SJSA1 (cell line): ENCODE measurements at regions not wholly inside any gene's neighbourhood (a gene's known extent, or its start where the extent isn't known, plus 50 kb on each side); places are given as distances from the start of the nearest gene placed in this dataset.
"Not testable (repeated sequence)": the region's sequence is repeated elsewhere in the genome, so short reads cannot be mapped to it uniquely, and the experiment has no call there.

Experiments
- DNase-seq, 2 experiments: peaks; one replicate each; pipeline ENCODE4 v3.0.0-alpha.2; 2015 to 2020; ENCODE audit warnings: low spot score in 2 of 2, low read depth in 1 of 2
- H3K27ac ChIP-seq: fragments of 250-450 bp; sonication (Bioruptor Pico); 2 replicates; pipeline ENCODE4 v1.5.1; 2020; ENCODE audit warnings: mild to moderate bottlenecking, moderate library complexity
- H3K27me3 ChIP-seq: fragments of 250-450 bp; sonication (Bioruptor Pico); replicated peaks from 2 replicates; pipeline ENCODE4 v1.5.1; 2020; ENCODE audit warnings: mild to moderate bottlenecking, moderate library complexity
- H3K36me3 ChIP-seq: fragments of 250-450 bp; sonication (Bioruptor Pico); 2 replicates; pipeline ENCODE4 v1.5.1; 2020; ENCODE audit warnings: mild to moderate bottlenecking
- H3K4me1 ChIP-seq: fragments of 250-450 bp; sonication (Bioruptor Pico); replicated peaks from 2 replicates; pipeline ENCODE4 v1.6.1; 2021; ENCODE audit warnings: mild to moderate bottlenecking
- H3K4me3 ChIP-seq: fragments of 250-450 bp; sonication (Bioruptor Pico); 2 replicates; pipeline ENCODE4 v1.5.1; 2020; ENCODE audit warnings: mild to moderate bottlenecking
- H3K9me3 ChIP-seq: fragments of 250-450 bp; sonication (Bioruptor Pico); replicated peaks from 2 replicates; pipeline ENCODE4 v1.5.1; 2020; ENCODE audit warnings: mild to moderate bottlenecking

- Histone ChIP-seq H3K4me1 (no peaks in the 10 kb centered on the region), H3K27me3 (no peaks in the 10 kb centered on the region), H3K9me3 (no peaks in the 10 kb centered on the region), H3K36me3 (no peaks in the 10 kb centered on the region), H3K4me3 (no peak overlapping the region), H3K27ac (no peak overlapping the region)
- DNase-seq, result no peak
Measured at GRCh38 chr10:64537112-64537511, 1015.9 kb downstream of the REEP3 start.

- no peak overlapping the region for H3K27ac ChIP-seq
- H3K4me3 ChIP-seq, result no peak overlapping the region
- no peak for DNase-seq
Measured at GRCh38 chr10:64537928-64538327, 1016.7 kb downstream of the REEP3 start.

DNA sequence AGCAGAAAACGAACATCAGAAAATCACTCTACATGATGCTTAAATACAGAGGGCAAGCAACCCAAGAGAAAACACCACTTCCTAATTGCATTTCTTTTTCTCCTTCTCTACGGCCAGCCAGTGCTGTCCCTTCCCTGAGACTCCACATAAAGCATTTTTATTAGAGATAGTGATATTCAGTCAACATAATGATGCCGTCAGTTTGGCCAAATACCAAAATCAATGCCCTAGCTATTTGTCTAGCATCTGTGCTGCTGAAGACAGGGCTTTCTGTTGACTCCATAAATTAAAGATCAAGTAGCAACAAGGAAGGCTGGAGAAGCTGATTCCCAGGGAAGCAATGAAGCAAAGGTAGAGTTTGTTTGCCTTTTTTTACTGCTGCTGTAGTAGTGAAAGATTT is 1024.9 kb downstream of the REEP3 start:
- Histone ChIP-seq H3K9me3 (no peaks in the 10 kb centered on the region), H3K4me1 (no peaks in the 10 kb centered on the region), H3K4me3 (no peak overlapping the region), H3K27ac (no peak overlapping the region), H3K27me3 (no peaks in the 10 kb centered on the region), H3K36me3 (no peaks in the 10 kb centered on the region)
- no peak for DNase-seq

More at GRCh38 chr10:64537928-64538327, 1016.7 kb downstream of the REEP3 start:
- Histone ChIP-seq H3K27me3 (no peaks in the 10 kb centered on the region), H3K4me1 (no peaks in the 10 kb centered on the region), H3K36me3 (no peaks in the 10 kb centered on the region), H3K9me3 (no peaks in the 10 kb centered on the region)

GRCh38 chr10:64547168-64547567 is 1026.0 kb downstream of the REEP3 start:
- Histone ChIP-seq H3K9me3 (no peaks in the 10 kb centered on the region), H3K27ac (no peak overlapping the region), H3K4me1 (no peaks in the 10 kb centered on the region), H3K27me3 (no peaks in the 10 kb centered on the region), H3K36me3 (no peaks in the 10 kb centered on the region), H3K4me3 (no peak overlapping the region)
- no peak for DNase-seq

GRCh38 chr10:64555666-64556065 is 1034.5 kb downstream of the REEP3 start:
- H3K27ac ChIP-seq, result no peak overlapping the region
- H3K36me3 ChIP-seq, result no peaks in the 10 kb centered on the region
- no peaks in the 10 kb centered on the region for H3K4me1 ChIP-seq
- H3K4me3 ChIP-seq, result no peak overlapping the region
- no peaks in the 10 kb centered on the region for H3K27me3 ChIP-seq
- no peak for DNase-seq
- H3K9me3 ChIP-seq, result no peaks in the 10 kb centered on the region

- Histone ChIP-seq H3K4me3 (no peak overlapping the region), H3K9me3 (no peaks in the 10 kb centered on the region), H3K36me3 (no peaks in the 10 kb centered on the region), H3K27me3 (no peaks in the 10 kb centered on the region), H3K27ac (no peak overlapping the region), H3K4me1 (no peaks in the 10 kb centered on the region)
- no peak for DNase-seq
Measured at GRCh38 chr10:64558094-64558835, 1037.1 kb downstream of the REEP3 start.

- Histone ChIP-seq H3K27ac (no peak overlapping the region), H3K9me3 (no peaks in the 10 kb centered on the region), H3K4me1 (no peaks in the 10 kb centered on the region), H3K27me3 (no peaks in the 10 kb centered on the region), H3K36me3 (no peaks in the 10 kb centered on the region), H3K4me3 (no peak overlapping the region)
- no peak for DNase-seq
Measured at GRCh38 chr10:64571056-64571455, 1049.9 kb downstream of the REEP3 start.

GRCh38 chr10:64573623-64574325 is 1052.6 kb downstream of the REEP3 start:
- no peak overlapping the region for H3K4me3 ChIP-seq
- DNase-seq, result no peak
- H3K27ac ChIP-seq, result no peak overlapping the region
- H3K36me3 ChIP-seq, result no peaks in the 10 kb centered on the region
- no peaks in the 10 kb centered on the region for H3K9me3 ChIP-seq
- H3K4me1 ChIP-seq, result no peaks in the 10 kb centered on the region
- H3K27me3 ChIP-seq, result no peaks in the 10 kb centered on the region

DNA sequence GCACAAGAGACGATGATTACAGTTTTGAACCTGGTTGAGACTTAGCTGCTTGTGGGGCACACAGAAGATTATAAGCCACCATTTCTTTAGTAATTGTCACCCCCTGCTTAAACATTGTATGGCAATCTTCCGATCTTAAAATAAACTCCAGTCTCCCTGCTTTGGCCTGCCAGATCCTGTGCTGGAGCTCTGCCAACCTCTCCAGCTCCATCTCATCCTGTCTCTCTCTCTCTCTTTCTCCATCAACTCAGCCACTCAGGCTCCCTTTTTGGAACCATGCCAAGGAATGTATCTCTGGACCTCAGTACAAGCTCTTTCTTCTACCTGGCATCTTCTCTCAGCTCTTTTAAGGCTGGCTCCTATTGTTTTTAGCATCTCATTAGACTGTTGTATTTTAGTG is 1053.2 kb downstream of the REEP3 start:
- no peaks in the 10 kb centered on the region for H3K27me3 ChIP-seq
- H3K27ac ChIP-seq, result no peak overlapping the region
- no peaks in the 10 kb centered on the region for H3K4me1 ChIP-seq
- no peak overlapping the region for H3K4me3 ChIP-seq
- H3K36me3 ChIP-seq, result no peaks in the 10 kb centered on the region
- no peaks in the 10 kb centered on the region for H3K9me3 ChIP-seq
- no peak for DNase-seq

DNA sequence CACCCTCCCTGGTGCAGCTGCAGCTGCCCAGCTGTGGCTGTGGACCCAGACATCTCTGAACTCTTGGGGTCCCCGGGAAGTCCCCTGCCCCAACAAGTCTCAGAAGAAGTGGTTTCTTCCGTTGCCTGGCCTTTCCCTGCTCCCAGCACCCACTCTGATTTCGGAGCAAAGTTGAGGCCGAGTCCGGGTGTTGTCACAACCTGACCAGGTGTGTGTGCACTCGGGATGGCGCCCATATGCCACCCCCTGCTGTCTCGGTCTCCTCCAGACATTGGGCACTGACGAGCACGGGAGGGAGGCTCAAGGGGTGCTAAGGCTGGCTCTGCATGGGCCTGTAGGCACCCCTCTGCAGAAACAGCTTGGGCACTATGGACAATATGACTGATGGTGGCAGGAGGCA is 1055.3 kb downstream of the REEP3 start:
- no peaks in the 10 kb centered on the region for H3K9me3 ChIP-seq
- no peak for DNase-seq
- H3K36me3 ChIP-seq, result no peaks in the 10 kb centered on the region
- no peaks in the 10 kb centered on the region for H3K4me1 ChIP-seq
- H3K4me3 ChIP-seq, result no peak overlapping the region
- no peak overlapping the region for H3K27ac ChIP-seq
- H3K27me3 ChIP-seq, result no peaks in the 10 kb centered on the region

GRCh38 chr10:64578757-64579156 is 1057.6 kb downstream of the REEP3 start:
- H3K27me3 ChIP-seq, H3K4me3 ChIP-seq, H3K27ac ChIP-seq, H3K9me3 ChIP-seq, DNase-seq, H3K4me1 ChIP-seq, H3K36me3 ChIP-seq: not testable (repeated sequence)

- Histone ChIP-seq H3K36me3 (no peaks in the 10 kb centered on the region), H3K9me3 (no peaks in the 10 kb centered on the region), H3K4me3 (no peak overlapping the region), H3K4me1 (no peaks in the 10 kb centered on the region), H3K27me3 (no peaks in the 10 kb centered on the region), H3K27ac (no peak overlapping the region)
- no peak for DNase-seq
Measured at GRCh38 chr10:64586934-64587503, 1065.8 kb downstream of the REEP3 start.

- Histone ChIP-seq H3K9me3 (no peaks in the 10 kb centered on the region), H3K4me3 (no peak overlapping the region), H3K27ac (no peak overlapping the region), H3K27me3 (no peaks in the 10 kb centered on the region), H3K36me3 (no peaks in the 10 kb centered on the region), H3K4me1 (no peaks in the 10 kb centered on the region)
- DNase-seq, result no peak
Measured at GRCh38 chr10:64594072-64594471, 1072.9 kb downstream of the REEP3 start.

GRCh38 chr10:64598600-64598999 is 1077.4 kb downstream of the REEP3 start:
- no peak for DNase-seq
- no peak overlapping the region for H3K27ac ChIP-seq
- H3K36me3 ChIP-seq, result no peaks in the 10 kb centered on the region
- H3K4me3 ChIP-seq, result no peak overlapping the region
- H3K27me3 ChIP-seq, result no peaks in the 10 kb centered on the region
- H3K9me3 ChIP-seq, result no peaks in the 10 kb centered on the region
- H3K4me1 ChIP-seq, result no peaks in the 10 kb centered on the region
